ENCODE measurements at regions not wholly inside any gene's neighbourhood (a gene's known extent, or its start where the extent isn't known, plus 50 kb on each side); places are given as distances from the start of the nearest gene placed in this dataset.

DNA sequence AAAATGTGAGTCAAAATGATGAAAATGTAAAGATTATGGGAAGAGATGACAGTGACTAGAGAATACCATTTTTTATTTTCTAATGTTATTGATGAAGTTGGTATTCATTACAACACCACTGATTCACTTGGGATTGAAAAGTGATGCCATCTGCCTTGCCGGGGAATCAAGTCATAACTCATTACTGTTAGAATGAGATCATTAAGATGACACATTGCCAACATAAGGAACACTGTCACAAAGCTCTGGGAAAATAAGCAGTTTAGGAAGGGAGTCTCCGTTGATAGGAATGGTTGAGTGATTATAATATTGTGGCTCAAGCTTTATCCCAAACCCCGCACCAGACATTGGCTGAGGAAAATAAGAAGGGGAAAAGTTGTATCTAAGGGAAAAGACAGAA, 121.5 kb upstream of the PLPP4 start:
- TF ChIP-seq, protein P1, sequence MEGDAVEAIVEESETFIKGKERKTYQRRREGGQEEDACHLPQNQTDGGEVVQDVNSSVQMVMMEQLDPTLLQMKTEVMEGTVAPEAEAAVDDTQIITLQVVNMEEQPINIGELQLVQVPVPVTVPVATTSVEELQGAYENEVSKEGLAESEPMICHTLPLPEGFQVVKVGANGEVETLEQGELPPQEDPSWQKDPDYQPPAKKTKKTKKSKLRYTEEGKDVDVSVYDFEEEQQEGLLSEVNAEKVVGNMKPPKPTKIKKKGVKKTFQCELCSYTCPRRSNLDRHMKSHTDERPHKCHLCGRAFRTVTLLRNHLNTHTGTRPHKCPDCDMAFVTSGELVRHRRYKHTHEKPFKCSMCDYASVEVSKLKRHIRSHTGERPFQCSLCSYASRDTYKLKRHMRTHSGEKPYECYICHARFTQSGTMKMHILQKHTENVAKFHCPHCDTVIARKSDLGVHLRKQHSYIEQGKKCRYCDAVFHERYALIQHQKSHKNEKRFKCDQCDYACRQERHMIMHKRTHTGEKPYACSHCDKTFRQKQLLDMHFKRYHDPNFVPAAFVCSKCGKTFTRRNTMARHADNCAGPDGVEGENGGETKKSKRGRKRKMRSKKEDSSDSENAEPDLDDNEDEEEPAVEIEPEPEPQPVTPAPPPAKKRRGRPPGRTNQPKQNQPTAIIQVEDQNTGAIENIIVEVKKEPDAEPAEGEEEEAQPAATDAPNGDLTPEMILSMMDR (IDR thresholded peaks at IDR 0.05; ENCODE audit: insufficient read depth, low read depth, low read length, missing control alignments), result no peak

DNA sequence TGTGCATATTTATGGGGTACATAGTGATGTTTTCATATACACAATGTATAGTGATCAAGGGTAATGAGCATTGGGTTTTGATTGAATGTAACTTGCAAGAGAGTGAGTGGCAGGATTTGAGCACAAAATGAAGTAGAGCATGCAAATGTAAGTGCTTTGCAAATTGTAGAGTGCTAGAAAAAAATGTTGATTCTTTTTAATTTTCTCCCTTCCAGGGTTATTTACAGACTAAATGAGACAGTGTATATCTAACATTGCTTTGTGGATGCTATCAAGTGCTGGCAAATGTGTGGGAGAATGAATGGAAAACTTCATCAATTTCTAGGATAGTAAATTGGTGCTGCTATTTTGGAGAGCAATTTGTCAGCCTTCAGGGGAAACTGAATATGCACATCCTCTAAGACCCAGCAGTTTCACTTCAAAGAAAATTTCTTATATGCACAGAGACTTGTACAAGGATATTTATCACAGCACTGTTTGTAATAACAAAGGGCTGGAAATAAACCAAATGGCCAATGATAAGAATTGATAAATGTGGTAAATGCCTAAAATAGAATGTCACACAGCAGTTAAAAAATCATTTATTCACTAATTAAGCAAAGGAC, 120.6 kb upstream of the PLPP4 start:
- TF ChIP-seq, protein P1 (IDR thresholded peaks at IDR 0.05; ENCODE audit: insufficient read depth, low read depth, low read length, missing control alignments), result no peak
- no peak overlapping the region for H3K4me3 ChIP-seq (ENCODE audit: low read depth, low read length)
- DNase-seq (ENCODE audit: low read depth), result no peak

More for the DNA sequence above, 121.5 kb upstream of the PLPP4 start:
- no peak overlapping the region for H3K4me3 ChIP-seq (ENCODE audit: low read depth, low read length)
- no peak for DNase-seq (ENCODE audit: low read depth)

GRCh38 chr10:120336911-120337540, 120.0 kb upstream of the PLPP4 start:
- DNase-seq (ENCODE audit: low read depth), result peak; percentile 62
- no peak overlapping the region for H3K4me3 ChIP-seq (ENCODE audit: low read depth, low read length)

DNA sequence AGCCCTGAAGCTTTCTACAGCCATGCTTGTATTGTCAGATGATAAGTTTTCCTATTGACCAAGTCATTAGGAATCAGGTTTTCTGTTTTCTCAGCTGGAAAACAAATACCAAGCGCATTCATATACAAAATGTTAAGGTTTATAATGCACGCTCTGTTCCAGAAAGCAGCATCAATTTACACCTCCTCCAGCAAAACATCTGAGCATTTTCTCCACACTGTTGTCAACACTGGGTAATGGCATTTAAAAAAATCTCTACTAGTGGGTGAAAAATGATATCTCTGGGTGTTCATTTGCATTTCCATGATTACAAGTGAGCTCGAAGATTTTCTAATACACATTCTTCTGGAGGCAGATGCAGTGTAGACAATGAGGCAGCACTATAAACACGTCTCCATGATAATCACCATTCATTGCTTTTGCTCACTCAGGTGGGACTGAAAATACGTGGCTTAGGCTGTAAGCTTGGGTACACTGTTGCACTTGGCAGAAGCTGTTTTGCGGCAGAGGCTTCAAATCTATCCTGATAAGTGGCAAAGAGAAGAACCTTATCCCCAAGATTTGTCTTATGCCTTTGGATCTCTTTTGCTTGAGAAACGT, 114.8 kb upstream of the PLPP4 start:
- no peak for DNase-seq (ENCODE audit: low read depth)
- TF ChIP-seq, protein P1 (IDR thresholded peaks at IDR 0.05; ENCODE audit: insufficient read depth, low read depth, low read length, missing control alignments), result no peak
- no peak overlapping the region for H3K4me3 ChIP-seq (ENCODE audit: low read depth, low read length)

More at GRCh38 chr10:120336911-120337540, 120.0 kb upstream of the PLPP4 start:
- TF ChIP-seq, protein P1 (IDR thresholded peaks at IDR 0.05; ENCODE audit: insufficient read depth, low read depth, low read length, missing control alignments), result peak; percentile 85

GRCh38 chr10:120345186-120345585, 111.8 kb upstream of the PLPP4 start:
- H3K4me3 ChIP-seq (ENCODE audit: low read depth, low read length), result no peak overlapping the region
- TF ChIP-seq, protein P1 (IDR thresholded peaks at IDR 0.05; ENCODE audit: insufficient read depth, low read depth, low read length, missing control alignments), result no peak
- no peak for DNase-seq (ENCODE audit: low read depth)

- no peak for DNase-seq (ENCODE audit: low read depth)
- TF ChIP-seq, protein P1 (IDR thresholded peaks at IDR 0.05; ENCODE audit: insufficient read depth, low read depth, low read length, missing control alignments), result no peak
- H3K4me3 ChIP-seq (ENCODE audit: low read depth, low read length), result no peak overlapping the region
Measured at GRCh38 chr10:120347644-120348043, 109.4 kb upstream of the PLPP4 start.

Data from GM12865 (cell line).